ENCODE measurements at regions not wholly inside any gene's neighbourhood (a gene's known extent, or its start where the extent isn't known, plus 50 kb on each side); places are given as distances from the start of the nearest gene placed in this dataset.

GRCh38 chr20:56925082-56925830, 296.1 kb downstream of the TFAP2C start:
- no peak for TF ChIP-seq CTCF (IDR thresholded peaks at IDR 0.05 in 2 of 3, conservative IDR thresholded peaks at IDR 0.05 in 1 of 3; ENCODE audit: borderline replicate concordance in 1 of 3, insufficient read depth in 1 of 3, low read depth in 2 of 3, low read length in 2 of 3)
- no peak for TF ChIP-seq POLR2A (IDR thresholded peaks at IDR 0.05; ENCODE audit: borderline replicate concordance, extremely low read depth, insufficient read depth, insufficient read length)
- TF ChIP-seq, protein P1, sequence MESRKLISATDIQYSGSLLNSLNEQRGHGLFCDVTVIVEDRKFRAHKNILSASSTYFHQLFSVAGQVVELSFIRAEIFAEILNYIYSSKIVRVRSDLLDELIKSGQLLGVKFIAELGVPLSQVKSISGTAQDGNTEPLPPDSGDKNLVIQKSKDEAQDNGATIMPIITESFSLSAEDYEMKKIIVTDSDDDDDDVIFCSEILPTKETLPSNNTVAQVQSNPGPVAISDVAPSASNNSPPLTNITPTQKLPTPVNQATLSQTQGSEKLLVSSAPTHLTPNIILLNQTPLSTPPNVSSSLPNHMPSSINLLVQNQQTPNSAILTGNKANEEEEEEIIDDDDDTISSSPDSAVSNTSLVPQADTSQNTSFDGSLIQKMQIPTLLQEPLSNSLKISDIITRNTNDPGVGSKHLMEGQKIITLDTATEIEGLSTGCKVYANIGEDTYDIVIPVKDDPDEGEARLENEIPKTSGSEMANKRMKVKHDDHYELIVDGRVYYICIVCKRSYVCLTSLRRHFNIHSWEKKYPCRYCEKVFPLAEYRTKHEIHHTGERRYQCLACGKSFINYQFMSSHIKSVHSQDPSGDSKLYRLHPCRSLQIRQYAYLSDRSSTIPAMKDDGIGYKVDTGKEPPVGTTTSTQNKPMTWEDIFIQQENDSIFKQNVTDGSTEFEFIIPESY (IDR thresholded peaks at IDR 0.05; ENCODE audit: extremely low read depth, insufficient replicate concordance, low read length) = no peak
- no peak for TF ChIP-seq REST (IDR thresholded peaks at IDR 0.05; ENCODE audit: low read depth)
- no peak for TF ChIP-seq SP1 (IDR thresholded peaks at IDR 0.05; ENCODE audit: low read depth)
- no peak for TF ChIP-seq POLR2AphosphoS5 (IDR thresholded peaks at IDR 0.05; ENCODE audit: low read depth, low read length)
- no peak for TF ChIP-seq EZH2phosphoT487 (IDR thresholded peaks at IDR 0.05; ENCODE audit: borderline replicate concordance)
- no peak for TF ChIP-seq SRF (IDR thresholded peaks at IDR 0.05; ENCODE audit: low read depth)
- TF ChIP-seq EZH2 (IDR thresholded peaks at IDR 0.05) = no peak
- no peak for TF ChIP-seq CEBPB (IDR thresholded peaks at IDR 0.05; ENCODE audit: low read depth)
- no peak for TF ChIP-seq JUND (IDR thresholded peaks at IDR 0.05)
- TF ChIP-seq RAD21 (IDR thresholded peaks at IDR 0.05; ENCODE audit: low read depth) = no peak
